ENCODE measurements at regions not wholly inside any gene's neighbourhood (a gene's known extent, or its start where the extent isn't known, plus 50 kb on each side); places are given as distances from the start of the nearest gene placed in this dataset.
A peak's percentile ranks its signal among the peaks of the same experiment; 100 is the strongest.

DNA sequence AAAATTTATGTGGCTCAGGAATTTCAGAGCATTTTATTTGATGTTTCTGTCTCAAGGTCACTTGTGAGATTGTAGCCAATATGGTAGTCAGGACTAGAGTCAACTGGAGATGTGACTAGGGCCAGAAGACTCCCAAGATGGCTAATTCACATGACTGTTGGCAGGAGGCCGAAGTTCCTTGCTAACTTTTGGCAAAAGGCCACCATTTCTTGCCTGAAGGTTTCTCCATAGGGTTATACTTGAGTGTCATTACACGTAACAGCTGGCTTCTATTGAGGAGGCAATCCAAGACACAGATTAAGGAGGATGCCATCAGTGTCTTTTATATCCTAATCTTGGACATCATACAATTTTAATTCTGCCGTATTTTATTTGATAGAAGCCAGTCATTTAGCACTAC is 162.3 kb upstream of the MAOA start:
- peak; percentile 9 for DNase-seq (ENCODE audit: low read depth)
- TF ChIP-seq, protein P1, sequence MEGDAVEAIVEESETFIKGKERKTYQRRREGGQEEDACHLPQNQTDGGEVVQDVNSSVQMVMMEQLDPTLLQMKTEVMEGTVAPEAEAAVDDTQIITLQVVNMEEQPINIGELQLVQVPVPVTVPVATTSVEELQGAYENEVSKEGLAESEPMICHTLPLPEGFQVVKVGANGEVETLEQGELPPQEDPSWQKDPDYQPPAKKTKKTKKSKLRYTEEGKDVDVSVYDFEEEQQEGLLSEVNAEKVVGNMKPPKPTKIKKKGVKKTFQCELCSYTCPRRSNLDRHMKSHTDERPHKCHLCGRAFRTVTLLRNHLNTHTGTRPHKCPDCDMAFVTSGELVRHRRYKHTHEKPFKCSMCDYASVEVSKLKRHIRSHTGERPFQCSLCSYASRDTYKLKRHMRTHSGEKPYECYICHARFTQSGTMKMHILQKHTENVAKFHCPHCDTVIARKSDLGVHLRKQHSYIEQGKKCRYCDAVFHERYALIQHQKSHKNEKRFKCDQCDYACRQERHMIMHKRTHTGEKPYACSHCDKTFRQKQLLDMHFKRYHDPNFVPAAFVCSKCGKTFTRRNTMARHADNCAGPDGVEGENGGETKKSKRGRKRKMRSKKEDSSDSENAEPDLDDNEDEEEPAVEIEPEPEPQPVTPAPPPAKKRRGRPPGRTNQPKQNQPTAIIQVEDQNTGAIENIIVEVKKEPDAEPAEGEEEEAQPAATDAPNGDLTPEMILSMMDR (IDR thresholded peaks at IDR 0.05; ENCODE audit: insufficient read depth, low read depth, low read length, missing control alignments): no peak
- no peak overlapping the region for H3K4me3 ChIP-seq (ENCODE audit: low read length)

DNA sequence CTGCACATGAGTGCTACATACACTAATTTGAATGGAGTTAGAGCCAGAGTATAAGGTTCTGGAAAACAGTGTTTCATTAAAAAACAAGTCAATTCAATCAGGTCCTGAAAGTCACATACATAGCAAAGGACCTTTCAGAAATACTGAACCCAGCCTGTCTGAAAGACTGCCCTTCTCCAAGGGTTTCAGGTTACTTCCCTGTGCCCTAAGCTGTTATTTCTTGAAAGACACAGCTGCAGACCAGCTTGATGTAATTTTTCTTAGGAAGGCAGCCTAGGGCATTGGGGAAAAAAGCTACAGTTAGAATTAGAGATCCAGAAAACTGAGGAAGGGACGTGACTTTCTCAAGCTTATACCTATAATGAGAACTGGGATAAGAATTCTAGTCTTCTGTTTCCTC is 155.9 kb upstream of the MAOA start:
- H3K4me3 ChIP-seq (ENCODE audit: low read length): no peak overlapping the region
- DNase-seq (ENCODE audit: low read depth): no peak
- TF ChIP-seq, protein P1 (IDR thresholded peaks at IDR 0.05; ENCODE audit: insufficient read depth, low read depth, low read length, missing control alignments): no peak

DNA sequence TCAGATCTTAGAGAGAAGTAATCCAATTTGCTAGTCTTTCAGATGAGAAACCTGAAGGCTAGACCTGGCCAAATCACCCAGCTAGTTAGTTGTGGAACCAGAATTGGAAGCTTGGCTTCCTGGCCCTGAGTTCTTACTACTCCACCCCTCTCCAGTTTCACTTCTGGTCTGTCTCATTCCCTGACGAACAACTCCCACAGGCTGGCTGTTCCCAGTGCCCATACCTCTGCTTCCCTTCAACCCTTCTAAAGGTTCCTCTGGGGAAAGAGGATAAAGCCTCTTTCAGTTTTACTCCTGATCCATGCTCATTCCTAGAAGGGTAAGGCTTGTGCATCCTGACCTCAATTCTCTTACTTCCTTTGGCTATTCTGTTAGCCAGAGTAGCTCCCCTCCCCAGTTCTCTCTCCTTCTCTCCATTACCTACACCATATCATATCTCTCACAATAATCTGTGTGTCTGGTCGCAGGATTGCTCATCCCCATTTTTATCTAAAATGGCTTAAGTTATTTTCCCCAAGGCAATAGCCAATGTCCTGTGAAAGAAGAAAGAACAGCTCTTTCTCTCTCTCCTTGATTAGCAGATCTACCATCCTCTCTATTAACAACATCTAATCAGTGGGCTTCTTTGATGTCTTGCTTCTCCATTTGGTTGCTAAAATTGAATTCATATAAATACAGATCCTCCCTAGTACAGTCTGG is 155.0 kb upstream of the MAOA start:
- peak; percentile 55 for DNase-seq (ENCODE audit: low read depth)
- no peak overlapping the region for H3K4me3 ChIP-seq (ENCODE audit: low read length)
- TF ChIP-seq, protein P1 (IDR thresholded peaks at IDR 0.05; ENCODE audit: insufficient read depth, low read depth, low read length, missing control alignments): no peak

DNA sequence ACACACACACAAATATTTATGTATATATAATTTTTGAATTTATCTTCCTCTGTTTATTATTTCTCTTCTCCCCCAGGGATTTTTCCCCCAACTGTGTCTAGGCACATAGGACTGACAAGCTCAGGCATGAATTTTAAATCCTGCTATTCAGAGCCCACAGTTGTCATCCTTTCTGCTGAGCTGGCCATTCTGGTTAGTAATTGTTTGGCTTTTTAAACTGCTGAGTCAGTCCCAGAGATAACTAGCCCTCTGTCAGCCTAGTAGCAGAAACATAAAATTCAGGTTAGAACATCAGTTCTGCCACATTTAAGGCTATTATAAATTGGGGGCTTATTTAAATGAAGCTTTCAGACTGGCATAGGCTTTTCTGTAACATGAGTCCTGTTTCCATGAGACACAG is 151.7 kb upstream of the MAOA start:
- TF ChIP-seq, protein P1 (IDR thresholded peaks at IDR 0.05; ENCODE audit: insufficient read depth, low read depth, low read length, missing control alignments): no peak
- no peak overlapping the region for H3K4me3 ChIP-seq (ENCODE audit: low read length)
- DNase-seq (ENCODE audit: low read depth): peak; percentile 67

DNA sequence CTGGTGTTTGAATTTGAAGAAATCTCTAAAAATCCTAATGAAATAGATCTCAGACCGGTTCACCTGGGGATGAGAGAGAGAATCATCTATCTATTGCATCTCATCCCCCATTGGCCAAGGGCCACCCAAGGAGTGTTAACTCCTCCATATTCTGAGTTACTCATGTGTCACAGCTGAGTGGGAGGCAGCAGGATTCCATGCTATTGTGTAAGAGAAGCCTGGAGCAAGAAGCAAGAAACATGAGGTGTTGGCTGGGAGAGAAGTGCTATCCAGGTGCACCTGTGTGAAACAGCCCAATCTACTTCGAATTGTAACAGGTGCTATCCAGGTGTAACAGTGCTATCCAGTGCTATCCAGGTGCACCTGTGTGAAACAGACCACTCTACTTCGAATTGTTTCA is 150.3 kb upstream of the MAOA start:
- DNase-seq (ENCODE audit: low read depth): peak; percentile 86
- TF ChIP-seq, protein P1 (IDR thresholded peaks at IDR 0.05; ENCODE audit: insufficient read depth, low read depth, low read length, missing control alignments): no peak
- H3K4me3 ChIP-seq (ENCODE audit: low read length): no peak overlapping the region

DNA sequence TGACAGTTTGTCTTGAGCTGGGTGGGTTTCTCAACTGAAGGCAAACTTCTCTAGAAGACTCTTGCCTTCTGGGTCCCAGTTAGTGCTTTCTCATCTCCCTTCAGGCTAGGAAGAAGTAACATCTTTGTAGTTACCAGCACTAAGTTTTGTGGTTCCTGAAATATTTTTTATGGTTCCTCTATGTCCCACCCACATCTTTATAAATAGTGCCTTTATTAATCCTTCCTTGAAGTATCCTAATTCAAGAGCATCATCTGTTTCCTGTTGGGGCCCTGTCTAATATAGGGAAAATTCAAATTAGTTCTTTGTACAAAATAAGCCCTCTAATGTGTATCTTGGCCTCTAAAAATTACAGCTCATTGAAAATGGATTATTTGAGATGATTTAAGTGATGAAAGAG is 147.4 kb upstream of the MAOA start:
- no peak for DNase-seq (ENCODE audit: low read depth)
- TF ChIP-seq, protein P1 (IDR thresholded peaks at IDR 0.05; ENCODE audit: insufficient read depth, low read depth, low read length, missing control alignments): no peak
- no peak overlapping the region for H3K4me3 ChIP-seq (ENCODE audit: low read length)

DNA sequence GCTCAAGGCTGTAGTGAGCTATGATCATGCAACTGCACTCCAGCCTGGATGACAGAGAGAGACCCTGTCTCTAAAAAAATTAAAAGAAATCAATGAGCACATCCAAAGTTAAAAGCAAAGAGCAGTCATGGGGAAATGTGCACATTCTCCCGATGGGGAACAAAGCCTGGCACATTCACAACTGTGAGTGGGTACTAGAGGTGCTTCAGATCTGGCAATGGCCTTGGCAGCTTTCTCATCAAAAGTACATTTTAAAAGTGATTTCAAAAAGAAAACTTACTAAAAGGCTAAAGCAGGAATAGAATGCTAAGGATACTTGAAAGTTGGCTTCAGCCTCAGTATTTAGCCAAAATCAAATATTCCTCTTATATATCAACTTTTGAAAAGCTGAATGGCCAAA is 145.9 kb upstream of the MAOA start:
- TF ChIP-seq, protein P1 (IDR thresholded peaks at IDR 0.05; ENCODE audit: insufficient read depth, low read depth, low read length, missing control alignments): no peak

More for the DNA sequence above, 145.9 kb upstream of the MAOA start:
- no peak for DNase-seq (ENCODE audit: low read depth)
- no peak overlapping the region for H3K4me3 ChIP-seq (ENCODE audit: low read length)

Data from epithelial cell of esophagus (primary cell).